ENCODE measurements at regions not wholly inside any gene's neighbourhood (a gene's known extent, or its start where the extent isn't known, plus 50 kb on each side); places are given as distances from the start of the nearest gene placed in this dataset.

GRCh38 chr12:4133636-4134447 is 139.7 kb upstream of the CCND2 start (continued):
- TF ChIP-seq FOSL1 (IDR thresholded peaks at IDR 0.05; ENCODE audit: low read depth) (no peak), REST (IDR thresholded peaks at IDR 0.05; ENCODE audit: low read depth) (no peak), CEBPB (IDR thresholded peaks at IDR 0.05; ENCODE audit: low read depth) (no peak)

GRCh38 chr12:4133029-4133428 is 140.5 kb upstream of the CCND2 start:
- H3K9me3 ChIP-seq (ENCODE audit: control insufficient read depth in 1 of 2, insufficient read depth in 1 of 2, low read depth in 1 of 2, low read length in 2 of 2): no peaks in the 10 kb centered on the region
- intact Hi-C loops (cut with micrococcal nuclease): no loop called here
- no peaks in the 10 kb centered on the region for H3K4me1 ChIP-seq (ENCODE audit: control insufficient read depth in 1 of 2, insufficient read depth in 2 of 2, low read length in 2 of 2)
- no peak for DNase-seq (ENCODE audit: low read depth, low spot score)
- H3K4me3 ChIP-seq (replicated peaks in 1 of 2; ENCODE audit: low read depth in 1 of 2, low read length in 2 of 2): no peak overlapping the region
- ChIA-PET POLR2A (no interaction called here), CTCF (no interaction called here), RAD21 (ENCODE audit: low non-redundant PET in 1 of 2, low total read pairs in 2 of 2, uncharacterized antibody in 2 of 2, unreplicated experiment in 2 of 2) (no interaction called here)
- H3K9ac ChIP-seq (ENCODE audit: low read length): no peak overlapping the region
- peaks cover 36% of the 10 kb centered on the region for H3K27me3 ChIP-seq (ENCODE audit: insufficient read depth, low read length)
- no TSS peak for BruUV-seq (replicated peaks)
- no peak overlapping the region for H3K4me2 ChIP-seq (ENCODE audit: low read length)
- no peak overlapping the region for H3K27ac ChIP-seq (ENCODE audit: low read depth, low read length)
- H4K20me1 ChIP-seq (ENCODE audit: insufficient read depth): no peaks in the 10 kb centered on the region
- H2AFZ ChIP-seq (ENCODE audit: low read depth, low read length, poor library complexity, severe bottlenecking): no peak overlapping the region
- no peaks in the 10 kb centered on the region for H3K9me2 ChIP-seq (ENCODE audit: insufficient read depth)
- H3K79me2 ChIP-seq (ENCODE audit: insufficient read depth, low read length): no peaks in the 10 kb centered on the region
- no peaks in the 10 kb centered on the region for H3K36me3 ChIP-seq (ENCODE audit: control insufficient read depth in 1 of 2, insufficient read depth in 2 of 2, low read length in 2 of 2)
- ATAC-seq: no peak
- TF ChIP-seq EGR1 (IDR thresholded peaks at IDR 0.05; ENCODE audit: low read depth) (no peak), JUND (IDR thresholded peaks at IDR 0.05) (no peak), POLR2AphosphoS5 (IDR thresholded peaks at IDR 0.05; ENCODE audit: low read depth, low read length) (no peak), ZFX (IDR thresholded peaks at IDR 0.05) (no peak), CBX3 (IDR thresholded peaks at IDR 0.05; ENCODE audit: low read depth) (no peak), TCF7L2 (IDR thresholded peaks at IDR 0.05; ENCODE audit: borderline replicate concordance, extremely low read depth, insufficient read depth, insufficient read length) (no peak), ZNF274 (IDR thresholded peaks at IDR 0.05; ENCODE audit: low read depth, low read length) (no peak), CTCF (IDR thresholded peaks at IDR 0.05 in 2 of 3, conservative IDR thresholded peaks at IDR 0.05 in 1 of 3; ENCODE audit: borderline replicate concordance in 1 of 3, insufficient read depth in 1 of 3, low read depth in 2 of 3, low read length in 2 of 3) (no peak), EZH2 (IDR thresholded peaks at IDR 0.05) (no peak), CEBPB (IDR thresholded peaks at IDR 0.05; ENCODE audit: low read depth) (no peak), EZH2phosphoT487 (IDR thresholded peaks at IDR 0.05; ENCODE audit: borderline replicate concordance) (no peak), SRF (IDR thresholded peaks at IDR 0.05; ENCODE audit: low read depth) (no peak), REST (IDR thresholded peaks at IDR 0.05; ENCODE audit: low read depth) (no peak), POLR2A (IDR thresholded peaks at IDR 0.05; ENCODE audit: borderline replicate concordance, extremely low read depth, insufficient read depth, insufficient read length) (no peak), ELF1 (IDR thresholded peaks at IDR 0.05; ENCODE audit: borderline replicate concordance, low read depth) (no peak), SIN3A (IDR thresholded peaks at IDR 0.05; ENCODE audit: low read depth) (no peak)

Data from HCT116 (cell line).